Sigmoid colon (tissue), 6 donors: ENCODE measurements at regions not wholly inside any gene's neighbourhood (a gene's known extent, or its start where the extent isn't known, plus 50 kb on each side); places are given as distances from the start of the nearest gene placed in this dataset.
"Not testable (repeated sequence)": the region's sequence is repeated elsewhere in the genome, so short reads cannot be mapped to it uniquely, and the experiment has no call there.

ENCODE experiments used
- DNase-seq: peaks from one replicate; pipeline ENCODE4 v3.0.0-alpha.2; 2019
- H3K27ac ChIP-seq, 4 donors: fragments of 200-600 bp; sonication (generic); one replicate each; pipeline ENCODE4 v1.5.1; 2016 to 2019; ENCODE audit warnings: mild to moderate bottlenecking in 1 of 4
- H3K27me3 ChIP-seq, 3 donors: fragments of 200-600 bp; sonication (generic); one replicate each; pipeline ENCODE4 v1.5.1; 2019; ENCODE audit warnings: mild to moderate bottlenecking in 1 of 3
- H3K36me3 ChIP-seq, 4 donors: fragments of 200-600 bp; sonication (generic); one replicate each; pipeline ENCODE4 v1.5.1; 2016 to 2019
- H3K4me1 ChIP-seq, 4 donors: fragments of 200-600 bp; sonication (generic); one replicate each; pipeline ENCODE4 v1.5.1; 2017 to 2019
- H3K4me3 ChIP-seq, 4 donors: fragments of 200-600 bp; sonication (generic); one replicate each; pipeline ENCODE4 v1.5.1; 2017 to 2019; ENCODE audit warnings: mild to moderate bottlenecking in 2 of 4, moderate library complexity in 1 of 4
- H3K9me3 ChIP-seq, 4 donors: fragments of 200-600 bp in 3 of 4; sonication (generic) in 3 of 4; one replicate each; pipeline versions ENCODE4 v1.5.1 to v1.6.1; 2013 to 2019
- EP300 ChIP-seq, 4 donors: sonication (generic); formaldehyde crosslinking; IDR thresholded peaks; one replicate each; pipeline ENCODE4 v1.6.1; 2017; ENCODE audit warnings: antibody characterized with exemption in 4 of 4
- POLR2A ChIP-seq, 2 donors: fragments of 450-650 bp; IDR thresholded peaks; one replicate each; pipeline ENCODE4 v1.6.1; 2016; ENCODE audit warnings: antibody characterized with exemption in 2 of 2, mild to moderate bottlenecking in 2 of 2, moderate library complexity in 2 of 2
- POLR2AphosphoS5 ChIP-seq, 4 donors: sonication (generic); formaldehyde crosslinking; IDR thresholded peaks; one replicate each; pipeline ENCODE4 v1.6.1; 2017; ENCODE audit warnings: antibody characterized with exemption in 4 of 4
- WGBS, 2 donors: extraction: QIAGEN DNeasy Blood & Tissue Kit; methylation state at CpG; one replicate each; pipeline ENCODE4 v1.1.7; 2013; 5-methylcytosine and 5-hydroxymethylcytosine counted together
- intact Hi-C: fragments of 100-400 bp; cut with DNase I; formaldehyde crosslinking; loops from one replicate; pipeline ENCODE4 v1.15.1; 2023
- TF ChIP-seq, protein P1 (sequence below), 4 experiments: fragments of 450-650 bp in 3 of 4; fragments of 200-600 bp in 1 of 4; IDR thresholded peaks; one replicate each; pipeline ENCODE4 v1.5.1; 2016 to 2019; ENCODE audit warnings: antibody characterized with exemption in 4 of 4, mild to moderate bottlenecking in 3 of 4, moderate library complexity in 2 of 4
- donor health status: healthy with polysubstance abuse.
- donor health status: healthy.

DNA sequence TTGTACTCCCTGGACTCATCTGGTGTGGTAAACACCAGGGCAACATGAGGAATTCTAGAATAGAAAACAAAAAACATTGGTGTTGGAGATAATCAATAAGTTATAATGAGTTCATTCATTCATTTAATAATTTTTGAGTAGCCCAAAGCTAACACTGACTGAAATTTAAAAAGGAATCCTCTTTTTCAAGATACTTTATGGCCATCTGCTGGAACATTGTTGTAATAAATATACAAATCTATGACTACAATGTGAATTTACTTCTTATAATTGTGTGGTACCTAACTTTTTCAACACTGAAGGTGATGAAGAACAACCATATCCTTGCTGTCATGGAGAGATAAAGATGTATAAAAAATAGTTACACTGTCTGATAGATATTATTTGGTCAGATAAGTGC lies 687.3 kb upstream of the MIS18BP1 start:
- no peak for DNase-seq
- no peaks in the 10 kb centered on the region for H3K36me3 ChIP-seq

DNA sequence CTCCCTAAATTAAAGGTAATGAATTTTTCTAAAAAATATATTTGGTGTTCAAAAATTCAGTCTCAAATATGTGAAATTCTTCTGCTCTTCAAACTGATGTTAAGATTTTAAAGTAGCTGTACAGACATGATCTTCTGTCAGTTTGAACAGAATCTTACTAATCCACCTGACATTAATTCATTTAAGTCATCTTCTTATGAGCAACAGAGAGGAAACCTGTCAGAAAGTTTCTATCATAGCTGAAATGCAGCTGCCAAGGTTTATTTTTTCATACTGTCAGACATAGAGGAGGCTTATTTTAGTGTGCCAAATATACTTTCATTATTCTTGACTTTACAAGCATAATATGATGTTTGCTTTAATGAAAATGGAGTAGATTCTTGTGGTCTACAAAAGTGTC lies 686.6 kb upstream of the MIS18BP1 start:
- intact Hi-C loops, result no loop called here
- Histone ChIP-seq H3K4me1 (no peaks in the 10 kb centered on the region), H3K36me3 (no peaks in the 10 kb centered on the region), H3K27ac (no peak overlapping the region), H3K9me3 (no peaks in the 10 kb centered on the region), H3K27me3 (no peaks in the 10 kb centered on the region), H3K4me3 (no peak overlapping the region)
- no peak for TF ChIP-seq POLR2AphosphoS5 (IDR thresholded peaks at IDR 0.05)
- TF ChIP-seq, protein P1, sequence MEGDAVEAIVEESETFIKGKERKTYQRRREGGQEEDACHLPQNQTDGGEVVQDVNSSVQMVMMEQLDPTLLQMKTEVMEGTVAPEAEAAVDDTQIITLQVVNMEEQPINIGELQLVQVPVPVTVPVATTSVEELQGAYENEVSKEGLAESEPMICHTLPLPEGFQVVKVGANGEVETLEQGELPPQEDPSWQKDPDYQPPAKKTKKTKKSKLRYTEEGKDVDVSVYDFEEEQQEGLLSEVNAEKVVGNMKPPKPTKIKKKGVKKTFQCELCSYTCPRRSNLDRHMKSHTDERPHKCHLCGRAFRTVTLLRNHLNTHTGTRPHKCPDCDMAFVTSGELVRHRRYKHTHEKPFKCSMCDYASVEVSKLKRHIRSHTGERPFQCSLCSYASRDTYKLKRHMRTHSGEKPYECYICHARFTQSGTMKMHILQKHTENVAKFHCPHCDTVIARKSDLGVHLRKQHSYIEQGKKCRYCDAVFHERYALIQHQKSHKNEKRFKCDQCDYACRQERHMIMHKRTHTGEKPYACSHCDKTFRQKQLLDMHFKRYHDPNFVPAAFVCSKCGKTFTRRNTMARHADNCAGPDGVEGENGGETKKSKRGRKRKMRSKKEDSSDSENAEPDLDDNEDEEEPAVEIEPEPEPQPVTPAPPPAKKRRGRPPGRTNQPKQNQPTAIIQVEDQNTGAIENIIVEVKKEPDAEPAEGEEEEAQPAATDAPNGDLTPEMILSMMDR (IDR thresholded peaks at IDR 0.05), result no peak
- no peak for TF ChIP-seq POLR2A (IDR thresholded peaks at IDR 0.05)
- TF ChIP-seq EP300 (IDR thresholded peaks at IDR 0.05), result no peak
- no peak for DNase-seq

More for the DNA sequence above, 687.3 kb upstream of the MIS18BP1 start:
- Histone ChIP-seq H3K4me3 (no peak overlapping the region), H3K27ac (no peak overlapping the region), H3K4me1 (no peaks in the 10 kb centered on the region), H3K27me3 (no peaks in the 10 kb centered on the region), H3K9me3 (no peaks in the 10 kb centered on the region)
- intact Hi-C loops, result loop anchor here (10.0 kb wide), 1 partner anchor 516 kb away; no protein-coding TSS in a partner anchor
- no peak for TF ChIP-seq POLR2AphosphoS5 (IDR thresholded peaks at IDR 0.05)
- TF ChIP-seq, protein P1 (IDR thresholded peaks at IDR 0.05), result peak in 1 of 4 experiments; percentile 11

DNA sequence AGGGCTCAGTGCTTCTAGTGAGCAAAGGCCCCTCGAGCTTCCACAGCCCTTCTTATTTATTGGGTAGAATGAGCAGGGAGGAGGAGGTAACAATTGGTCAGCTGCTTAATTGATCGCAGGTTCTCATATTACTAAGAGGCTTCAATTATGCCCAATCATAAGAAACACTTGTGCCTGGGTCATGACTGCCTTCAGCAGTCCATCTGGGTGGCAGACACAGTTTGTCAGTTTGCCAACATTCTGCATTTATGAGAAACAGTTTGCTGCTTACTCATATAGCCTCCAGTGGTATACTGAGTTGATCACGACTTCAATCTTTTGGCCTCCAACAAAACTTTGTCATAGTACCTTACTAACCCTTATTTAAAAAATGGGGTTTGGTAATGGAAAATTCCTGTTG lies 667.0 kb upstream of the MIS18BP1 start:
- H3K4me3 ChIP-seq, DNase-seq, H3K36me3 ChIP-seq, intact Hi-C loops, H3K27ac ChIP-seq, H3K27me3 ChIP-seq, H3K9me3 ChIP-seq: not testable (repeated sequence)
- WGBS, 2 donors, result 82 to 83% methylated on average over 3 of the region's 3 CpGs
- H3K4me1 ChIP-seq, result peaks cover 0 to 13% (median 11%) of the 10 kb centered on the region in 4 donors

DNA sequence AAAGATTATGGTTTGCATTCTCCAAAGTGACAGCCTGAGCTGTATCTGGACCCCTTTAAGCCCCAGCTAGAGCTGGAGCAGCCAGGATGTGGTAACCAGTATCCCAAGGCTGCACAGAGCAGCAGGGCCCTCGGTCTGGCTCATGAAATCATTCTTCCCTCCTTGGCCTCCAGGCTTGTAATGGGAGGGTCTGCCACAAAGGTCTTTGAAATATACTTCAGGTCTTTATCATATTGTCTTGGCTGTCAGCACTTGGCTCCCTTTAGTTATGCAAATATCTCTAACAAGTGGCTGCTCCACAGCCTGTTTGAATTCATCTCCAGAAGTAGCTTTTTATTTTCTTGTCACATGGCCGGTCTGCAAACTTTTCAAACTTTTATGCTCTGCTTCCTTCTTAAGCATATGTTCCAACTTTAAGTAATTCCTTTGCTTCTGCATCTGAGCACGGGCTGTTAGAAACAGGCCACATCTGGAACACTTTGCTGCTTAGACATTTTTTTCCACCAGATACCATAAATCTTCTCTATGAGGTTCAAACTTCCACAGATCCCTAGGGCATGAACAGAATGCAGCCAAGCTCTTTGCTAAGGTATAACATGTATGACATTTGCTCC lies 663.4 kb upstream of the MIS18BP1 start:
- no peak overlapping the region for H3K4me3 ChIP-seq
- H3K9me3 ChIP-seq, result peaks cover 0 to 7% (median 0%) of the 10 kb centered on the region in 4 donors
- DNase-seq, result no peak
- H3K4me1 ChIP-seq, result peaks cover 0 to 13% (median 11%) of the 10 kb centered on the region in 4 donors
- no peak overlapping the region for H3K27ac ChIP-seq
- 65 to 83% methylated on average over 3 of the region's 3 CpGs for WGBS, 2 donors
- intact Hi-C loops, result no loop called here
- no peak for TF ChIP-seq POLR2A (IDR thresholded peaks at IDR 0.05)
- no peak for TF ChIP-seq POLR2AphosphoS5 (IDR thresholded peaks at IDR 0.05)
- no peak for TF ChIP-seq EP300 (IDR thresholded peaks at IDR 0.05)
- TF ChIP-seq, protein P1 (IDR thresholded peaks at IDR 0.05), result no peak
- H3K27me3 ChIP-seq, result no peaks in the 10 kb centered on the region
- H3K36me3 ChIP-seq, result no peaks in the 10 kb centered on the region

DNA sequence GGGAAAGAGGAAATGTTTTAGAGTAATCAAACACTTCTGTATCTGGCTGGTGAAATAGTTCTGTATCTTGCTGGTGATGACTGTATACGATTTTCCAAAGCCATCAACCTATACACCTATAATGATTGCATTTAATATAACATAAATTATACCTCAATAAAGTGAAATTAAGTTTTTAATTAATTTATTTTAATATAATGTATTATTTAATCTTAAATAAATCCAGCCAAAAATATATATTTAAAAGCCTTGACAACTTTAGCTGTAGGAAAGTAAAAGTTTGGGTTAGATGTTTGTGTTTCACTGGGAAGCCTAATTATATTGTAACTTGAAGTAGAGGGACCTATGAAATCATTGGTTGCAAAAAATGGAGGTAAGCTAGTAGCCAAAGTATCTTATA lies 654.8 kb upstream of the MIS18BP1 start:
- no peak for DNase-seq
- H3K4me3 ChIP-seq, result no peak overlapping the region
- intact Hi-C loops, result no loop called here
- TF ChIP-seq, protein P1 (IDR thresholded peaks at IDR 0.05), result no peak
- TF ChIP-seq EP300 (IDR thresholded peaks at IDR 0.05) (no peak), POLR2AphosphoS5 (IDR thresholded peaks at IDR 0.05) (no peak), POLR2A (IDR thresholded peaks at IDR 0.05) (no peak)
- no peaks in the 10 kb centered on the region for H3K27me3 ChIP-seq
- H3K27ac ChIP-seq, result no peak overlapping the region
- H3K36me3 ChIP-seq, result no peaks in the 10 kb centered on the region
- WGBS, 2 donors, result 80 to 83% methylated on average over 1 of the region's 1 CpG
- H3K9me3 ChIP-seq, result no peaks in the 10 kb centered on the region
- peaks cover 0 to under 1% (median 0%) of the 10 kb centered on the region in 4 donors for H3K4me1 ChIP-seq
